HFFc6 (cell line): ENCODE measurements at regions not wholly inside any gene's neighbourhood (a gene's known extent, or its start where the extent isn't known, plus 50 kb on each side); places are given as distances from the start of the nearest gene placed in this dataset.

Experiments used
- DNase-seq: peaks from one replicate; pipeline ENCODE4 v3.0.0-alpha.2; 2018
- H3K27ac Mint-ChIP-seq: 2 replicates; pipeline ENCODE4 v1.8.0; 2020; ENCODE audit warnings: mild to moderate bottlenecking, mixed read lengths
- H3K27me3 Mint-ChIP-seq: 2 replicates; pipeline ENCODE4 v1.8.0; 2021; ENCODE audit warnings: mild to moderate bottlenecking, moderate library complexity, mixed read lengths; ENCODE audit not compliant: insufficient read depth
- H3K36me3 Mint-ChIP-seq: 2 replicates; pipeline ENCODE4 v1.8.0; 2021; ENCODE audit warnings: low read depth, mixed read lengths
- H3K4me1 Mint-ChIP-seq: 2 replicates; pipeline ENCODE4 v1.8.0; 2020; ENCODE audit warnings: low read depth, mixed read lengths
- H3K4me3 Mint-ChIP-seq: 2 replicates; pipeline ENCODE4 v1.8.0; 2020; ENCODE audit warnings: mild to moderate bottlenecking, moderate library complexity, mixed read lengths
- H3K9me3 Mint-ChIP-seq: 2 replicates; pipeline ENCODE4 v1.8.0; 2020; ENCODE audit warnings: mild to moderate bottlenecking, mixed read lengths
- CTCF ChIP-seq: fragments of 200-600 bp; sonication (generic); IDR thresholded peaks from 2 replicates; pipeline ENCODE4 v1.5.0; 2021; ENCODE audit warnings: antibody characterized with exemption, mild to moderate bottlenecking

- H3K4me3 Mint-ChIP-seq: no peak overlapping the region
- peaks cover 23% of the 10 kb centered on the region for H3K9me3 Mint-ChIP-seq
- no peaks in the 10 kb centered on the region for H3K36me3 Mint-ChIP-seq
- no peak for DNase-seq
- H3K27ac Mint-ChIP-seq: no peak overlapping the region
- TF ChIP-seq CTCF: no peak
- H3K4me1 Mint-ChIP-seq: no peaks in the 10 kb centered on the region
- peaks cover 37% of the 10 kb centered on the region for H3K27me3 Mint-ChIP-seq
Observed at GRCh38 chr14:101176535-101177205, 273.1 kb upstream of the RTL1 start.

GRCh38 chr14:101177301-101177971, 273.9 kb upstream of the RTL1 start:
- H3K4me1 Mint-ChIP-seq: no peaks in the 10 kb centered on the region
- H3K36me3 Mint-ChIP-seq: no peaks in the 10 kb centered on the region
- TF ChIP-seq CTCF: no peak
- no peak overlapping the region for H3K4me3 Mint-ChIP-seq
- H3K9me3 Mint-ChIP-seq: peaks cover 23% of the 10 kb centered on the region
- H3K27ac Mint-ChIP-seq: no peak overlapping the region
- peaks cover 39% of the 10 kb centered on the region for H3K27me3 Mint-ChIP-seq
- DNase-seq: no peak

- Mint-ChIP-seq H3K9me3 (peaks cover 20% of the 10 kb centered on the region), H3K27me3 (peaks cover 36% of the 10 kb centered on the region), H3K27ac (no peak overlapping the region), H3K36me3 (no peaks in the 10 kb centered on the region), H3K4me1 (no peaks in the 10 kb centered on the region), H3K4me3 (no peak overlapping the region)
- TF ChIP-seq CTCF: no peak
- DNase-seq: no peak
Observed at GRCh38 chr14:101178184-101179072, 274.9 kb upstream of the RTL1 start.

- no peak for TF ChIP-seq CTCF
- H3K4me3 Mint-ChIP-seq: no peak overlapping the region
- DNase-seq: no peak
- H3K27ac Mint-ChIP-seq: no peak overlapping the region
- peaks cover 18% of the 10 kb centered on the region for H3K9me3 Mint-ChIP-seq
- no peaks in the 10 kb centered on the region for H3K4me1 Mint-ChIP-seq
- no peaks in the 10 kb centered on the region for H3K36me3 Mint-ChIP-seq
- H3K27me3 Mint-ChIP-seq: peaks cover 37% of the 10 kb centered on the region
Observed at GRCh38 chr14:101179691-101180211, 276.2 kb upstream of the RTL1 start.

GRCh38 chr14:101181446-101182313, 278.2 kb upstream of the RTL1 start:
- Mint-ChIP-seq H3K4me3 (no peak overlapping the region), H3K36me3 (no peaks in the 10 kb centered on the region), H3K4me1 (no peaks in the 10 kb centered on the region), H3K27me3 (peaks cover 28% of the 10 kb centered on the region), H3K9me3 (peaks cover 18% of the 10 kb centered on the region), H3K27ac (no peak overlapping the region)
- TF ChIP-seq CTCF: no peak
- no peak for DNase-seq
